Hepatocyte (in vitro differentiated cells): ENCODE measurements at regions not wholly inside any gene's neighbourhood (a gene's known extent, or its start where the extent isn't known, plus 50 kb on each side); places are given as distances from the start of the nearest gene placed in this dataset.

ENCODE experiments used
- CTCF ChIP-seq: fragments of 200-600 bp; sonication (generic); IDR thresholded peaks from 2 replicates; pipeline ENCODE4 v1.5.1; 2016; ENCODE audit warnings: antibody characterized with exemption, mild to moderate bottlenecking; ENCODE audit not compliant: poor library complexity
- EZH2 ChIP-seq: fragments of 200-600 bp; sonication (generic); IDR thresholded peaks from 2 replicates; pipeline ENCODE4 v1.6.1; 2016; ENCODE audit warnings: antibody characterized with exemption, mild to moderate bottlenecking, borderline replicate concordance

GRCh38 chr1:192513697-192514096 lies 61.9 kb upstream of the RGS1 start:
- no peak for TF ChIP-seq CTCF
- TF ChIP-seq EZH2: no peak
